HG02763 (cell line): ENCODE measurements at regions not wholly inside any gene's neighbourhood (a gene's known extent, or its start where the extent isn't known, plus 50 kb on each side); places are given as distances from the start of the nearest gene placed in this dataset.

ENCODE experiments used
- ATAC-seq: cut with Tn5 transposase; IDR thresholded peaks from one replicate; pipeline ENCODE4 v1.9.1; 2021; ENCODE audit warnings: mild to moderate bottlenecking, moderate library complexity; ENCODE audit not compliant: unreplicated experiment

- ATAC-seq: peak; percentile 82
These were observed 216.1 kb downstream of the MEF2C start for GRCh38 chr5:88666761-88667495.

DNA sequence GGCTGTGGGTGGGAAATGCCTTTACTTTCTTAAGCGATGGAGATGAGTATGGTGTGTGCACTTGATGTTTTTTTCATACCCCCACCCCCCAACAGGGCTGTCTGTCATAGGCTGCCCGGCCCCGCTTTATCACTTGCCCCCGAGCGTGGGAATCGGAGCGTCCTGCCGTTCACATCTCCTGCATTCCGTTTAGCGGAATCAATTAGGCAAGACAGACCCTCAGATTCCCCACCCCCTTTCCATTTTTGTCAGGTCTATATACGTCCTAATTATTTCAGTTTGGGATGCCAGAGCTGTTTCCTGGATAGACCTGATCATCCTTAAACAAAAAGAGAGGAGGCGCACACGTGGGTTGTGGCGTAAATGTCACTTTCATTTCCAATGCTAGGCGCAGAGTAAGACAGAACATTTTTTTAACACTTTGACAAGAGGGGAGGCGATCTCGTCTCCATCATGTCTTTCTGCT, 217.2 kb downstream of the MEF2C start:
- ATAC-seq: no peak

DNA sequence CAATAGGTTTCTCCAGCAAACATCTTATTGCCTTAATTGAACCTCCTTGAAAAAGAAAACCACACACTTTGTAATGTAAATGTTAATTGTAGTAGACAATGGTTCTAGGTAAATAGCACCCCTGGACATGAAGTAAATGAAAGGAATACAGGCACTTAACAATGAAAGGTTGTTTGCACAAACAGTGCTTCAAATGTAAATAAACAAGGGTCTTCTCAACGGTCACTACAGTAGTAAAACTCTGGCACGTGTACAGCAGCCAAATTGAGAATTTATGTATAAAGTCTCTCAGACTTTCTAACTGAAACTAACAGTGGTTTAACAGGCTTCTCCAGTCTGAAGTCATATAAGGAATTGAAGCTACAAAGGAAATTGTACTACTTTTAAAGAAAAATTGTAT, 218.3 kb downstream of the MEF2C start:
- ATAC-seq: no peak

DNA sequence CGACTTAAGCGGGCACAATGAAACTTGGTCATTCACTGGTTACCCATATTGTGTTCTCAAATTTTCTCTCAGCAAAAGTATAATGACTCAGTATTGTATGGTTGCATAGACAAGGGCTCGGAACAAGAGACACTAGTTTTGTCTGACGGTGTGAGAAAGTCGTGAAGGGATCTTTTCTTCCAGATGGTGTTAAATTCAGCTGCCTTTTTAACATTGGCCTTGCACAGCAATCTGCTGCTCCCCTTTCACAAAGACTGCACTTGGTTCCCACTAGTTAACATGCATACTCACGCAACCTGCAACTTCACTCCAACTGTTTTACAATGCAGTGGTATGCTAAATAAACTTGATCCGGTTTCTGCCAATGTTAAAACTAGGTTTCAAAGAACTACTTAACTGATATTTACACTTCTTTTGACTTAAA, 219.2 kb downstream of the MEF2C start:
- no peak for ATAC-seq

DNA sequence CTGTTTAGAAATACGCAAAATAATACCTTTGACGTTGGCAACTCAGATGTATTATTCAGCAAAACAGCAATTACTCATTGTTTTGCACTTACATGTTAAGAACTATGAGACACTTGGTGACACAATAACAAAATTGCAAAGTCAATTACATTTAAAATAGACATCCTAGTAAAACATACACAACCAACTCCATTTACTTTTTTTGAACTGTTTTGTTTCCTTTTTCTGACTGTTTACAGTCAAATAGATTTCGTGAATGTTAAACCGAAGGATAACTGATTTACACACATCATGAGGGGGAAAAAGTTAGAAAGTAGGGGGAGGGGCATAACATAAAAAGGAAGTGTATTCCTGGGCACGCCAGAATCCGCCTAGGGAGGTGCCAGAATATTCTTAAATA, 220.1 kb downstream of the MEF2C start:
- ATAC-seq: no peak

DNA sequence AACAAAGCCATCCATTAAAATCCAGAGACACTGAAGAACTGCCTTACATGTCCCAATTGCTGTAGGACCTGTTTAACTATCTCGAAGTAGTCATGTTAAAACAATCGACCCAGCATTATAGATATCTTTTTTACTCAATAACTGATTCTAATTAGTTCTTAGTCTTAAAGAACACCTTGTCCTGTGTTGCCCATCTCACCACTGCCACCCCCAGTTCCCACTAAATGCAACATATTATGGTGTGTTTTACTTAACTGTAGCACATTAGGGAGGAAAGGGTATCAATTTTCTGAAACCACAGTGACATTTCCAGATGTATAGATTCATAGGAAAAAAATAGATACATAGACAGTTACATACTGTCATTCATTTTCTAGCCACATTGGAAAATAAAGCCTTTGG, 221.2 kb downstream of the MEF2C start:
- no peak for ATAC-seq

DNA sequence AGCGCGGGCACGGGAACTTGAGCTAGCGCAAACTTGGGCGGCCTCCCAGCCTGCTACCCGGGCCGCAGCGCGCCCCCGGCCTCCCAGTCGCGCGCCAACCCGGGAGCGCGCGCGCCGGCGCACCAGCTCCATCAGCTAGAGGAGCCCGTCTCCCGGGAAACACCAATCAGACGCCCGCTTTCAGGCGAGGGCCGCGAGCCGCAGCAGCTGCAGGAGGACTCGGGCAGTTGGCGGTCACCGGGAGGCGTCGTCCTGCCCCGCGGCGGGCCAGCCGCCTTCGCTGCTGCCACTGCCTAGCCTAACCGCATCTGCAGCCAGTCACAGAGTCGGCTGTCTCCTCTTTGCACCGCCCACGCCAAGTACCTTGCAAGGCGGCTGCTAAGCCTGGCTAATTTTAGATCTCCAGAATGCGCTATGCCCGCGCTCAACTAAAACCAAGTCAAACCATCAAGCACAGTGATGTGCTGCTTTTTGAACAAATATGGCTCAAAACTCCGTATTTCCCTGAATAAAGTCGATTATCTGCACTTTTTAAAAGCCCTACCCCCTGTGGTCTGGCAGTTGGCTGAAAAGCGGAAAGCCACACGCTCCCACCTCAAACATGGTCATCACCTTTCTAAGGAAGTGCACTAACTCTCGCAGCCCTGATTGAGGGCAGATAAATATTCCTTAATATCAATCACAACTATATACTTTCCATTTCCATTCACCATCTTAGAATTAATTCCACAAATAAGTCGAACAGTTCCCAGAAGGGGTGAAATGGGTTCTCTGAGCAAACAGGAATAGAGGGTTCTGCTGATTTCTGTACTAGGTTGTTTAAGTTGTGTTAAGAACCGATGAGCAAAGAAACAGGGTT, 221.8 kb downstream of the MEF2C start:
- peak; percentile 61 for ATAC-seq

- ATAC-seq: peak; percentile 18
These were observed 222.6 kb downstream of the MEF2C start for GRCh38 chr5:88660264-88660946.

DNA sequence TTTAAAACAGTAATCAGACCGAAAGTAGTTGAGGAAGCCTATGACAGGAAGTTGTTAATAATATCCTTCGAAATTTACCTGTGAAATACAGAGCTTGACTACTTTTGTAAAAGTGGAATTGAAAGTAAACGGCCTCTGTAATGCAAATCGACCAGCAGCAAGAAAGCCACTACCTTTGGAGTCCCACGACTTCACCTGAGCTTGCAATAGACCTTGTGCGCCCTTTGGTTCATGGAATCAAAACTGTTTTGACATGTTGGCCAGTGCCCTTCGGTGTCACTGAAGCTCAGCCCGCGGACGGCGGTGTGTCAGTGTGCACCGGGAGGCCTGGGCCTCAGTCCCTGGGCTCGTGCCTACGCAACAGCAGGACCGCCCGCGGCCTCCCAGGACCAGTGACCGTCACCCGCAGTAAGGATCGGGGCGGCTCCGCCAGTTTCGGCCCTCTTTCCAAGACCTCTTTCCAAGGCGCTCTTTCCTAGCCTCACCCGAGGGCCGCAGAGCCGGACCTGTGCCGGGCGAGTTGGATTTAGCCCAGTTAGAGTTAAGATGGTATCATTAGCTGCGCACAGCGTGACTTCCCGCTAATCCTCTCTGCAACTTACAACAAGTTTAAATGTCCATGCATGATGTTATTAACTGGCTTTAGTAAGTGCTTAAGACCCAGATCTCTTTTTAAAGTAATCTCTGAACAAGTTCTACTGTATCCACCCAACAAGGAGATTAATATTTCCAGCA, 223.3 kb downstream of the MEF2C start:
- ATAC-seq: peak; percentile 54

DNA sequence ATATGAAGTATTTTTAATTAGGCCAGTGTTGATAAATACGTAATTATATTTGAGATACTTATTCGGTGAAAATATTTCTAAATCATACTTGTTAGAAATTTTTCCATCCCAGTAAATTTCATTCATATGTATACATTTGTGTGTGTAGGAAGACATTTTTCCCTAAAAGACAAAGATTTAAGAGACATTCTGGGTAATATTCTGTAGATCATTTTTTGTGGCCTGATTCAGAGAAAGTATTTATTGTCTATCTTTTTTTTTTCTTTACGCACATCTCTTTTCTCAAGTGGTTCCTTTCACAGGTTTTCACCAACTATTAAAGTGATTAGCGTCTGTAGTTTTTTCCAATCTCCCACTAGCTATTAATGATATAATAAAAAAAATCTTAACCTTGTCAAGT, 224.1 kb downstream of the MEF2C start:
- no peak for ATAC-seq

DNA sequence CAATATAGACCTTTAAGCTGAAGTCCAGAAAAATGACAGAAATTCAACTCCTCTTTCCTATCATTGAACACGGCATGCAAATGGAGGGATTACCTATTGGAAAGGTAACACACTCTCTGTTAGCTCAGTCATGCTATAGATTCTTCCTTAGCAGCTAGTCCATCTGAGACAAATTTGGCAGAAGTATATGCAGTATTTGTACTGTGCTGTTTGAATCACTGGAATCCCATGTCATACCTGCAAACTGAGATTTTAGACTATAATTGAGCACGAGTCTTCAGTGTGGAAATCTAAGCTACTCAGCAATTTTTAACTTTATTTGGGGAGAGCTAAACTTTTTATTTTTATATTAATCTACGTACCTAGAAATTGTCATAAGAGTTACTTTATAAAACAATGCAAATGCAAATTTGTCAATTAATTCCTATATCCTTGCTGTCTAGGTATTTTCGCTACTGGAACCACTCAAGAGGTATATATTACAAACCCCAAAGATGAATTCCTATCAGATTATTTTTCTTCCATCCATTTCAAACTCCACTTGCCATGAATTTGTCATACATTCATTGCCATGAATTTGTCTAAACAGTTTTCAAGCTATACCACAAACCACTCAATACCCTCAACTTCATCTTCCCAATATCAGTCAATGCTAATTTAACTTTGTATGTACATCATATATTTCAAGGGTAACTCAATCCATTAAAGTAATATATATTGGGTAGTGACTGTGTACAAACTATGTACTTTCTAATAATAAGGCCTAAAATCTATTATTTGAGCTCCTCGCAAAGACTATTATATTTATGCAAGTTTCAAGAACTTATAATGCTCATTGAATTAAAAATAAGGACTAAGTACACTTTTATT, 224.8 kb downstream of the MEF2C start:
- ATAC-seq: no peak

- ATAC-seq: no peak
These were observed 225.8 kb downstream of the MEF2C start for GRCh38 chr5:88657136-88657535.

- no peak for ATAC-seq
These were observed 226.6 kb downstream of the MEF2C start for GRCh38 chr5:88656221-88656950.

DNA sequence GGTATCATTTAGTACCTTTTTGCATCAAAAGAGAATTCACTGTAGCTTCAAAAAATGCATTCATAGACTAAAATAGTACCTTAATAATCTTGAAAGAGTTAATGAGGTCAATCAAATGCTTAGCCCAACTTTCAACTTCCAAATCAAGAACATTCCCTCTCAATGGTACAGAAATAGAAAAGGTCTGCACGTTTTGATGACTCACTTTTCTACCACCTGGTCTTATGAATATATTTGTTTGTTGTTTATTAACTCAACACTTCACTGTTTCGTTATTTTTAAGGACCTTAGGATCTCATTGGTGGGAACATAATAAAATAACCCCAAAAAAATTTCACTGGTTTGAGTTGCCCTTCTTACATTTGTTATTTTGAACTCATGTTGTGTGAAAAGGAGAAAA, 229.5 kb downstream of the MEF2C start:
- no peak for ATAC-seq

- ATAC-seq: no peak
These were observed 235.1 kb downstream of the MEF2C start for GRCh38 chr5:88647901-88648300.

- no peak for ATAC-seq
These were observed 236.1 kb downstream of the MEF2C start for GRCh38 chr5:88646866-88647265.

DNA sequence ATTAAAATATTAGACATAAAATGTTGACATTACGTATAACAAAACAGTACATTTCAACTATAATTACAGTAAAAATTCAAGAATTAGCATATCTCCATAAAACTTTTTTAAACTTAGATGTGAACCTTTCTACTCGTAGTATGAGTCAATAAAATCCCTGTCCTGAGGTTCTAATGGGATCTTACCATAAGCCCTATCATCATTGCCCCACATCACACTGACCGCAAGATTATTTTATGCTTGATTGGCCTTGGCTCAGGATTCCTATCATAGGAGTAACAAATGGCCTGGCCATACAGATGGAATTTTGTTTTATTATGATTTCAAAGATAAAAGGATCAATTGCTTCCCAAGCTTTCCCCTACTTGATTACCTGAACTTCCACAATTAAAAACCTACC, 238.3 kb downstream of the MEF2C start:
- ATAC-seq: no peak

DNA sequence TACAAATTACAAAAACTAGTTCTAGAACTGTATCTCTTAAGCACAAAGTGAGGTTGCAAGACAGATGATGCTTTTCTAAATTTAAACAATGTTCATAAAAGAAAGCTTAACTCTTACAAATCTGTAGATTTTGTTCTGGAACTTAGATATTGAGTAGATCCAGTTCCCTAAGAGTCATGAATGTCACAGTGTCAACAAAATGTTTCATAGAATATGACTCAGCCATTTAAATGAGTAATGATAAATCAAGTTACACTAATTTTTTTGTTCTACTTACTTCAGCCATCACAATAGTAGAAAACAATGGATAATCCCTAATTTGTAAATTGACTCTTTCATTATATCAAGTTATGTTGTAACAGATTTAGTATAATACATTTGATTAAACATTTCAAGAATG, 239.7 kb downstream of the MEF2C start:
- no peak for ATAC-seq

- no peak for ATAC-seq
These were observed 249.0 kb downstream of the MEF2C start for GRCh38 chr5:88634014-88634413.
